WTC11 (cell line): ENCODE measurements at regions not wholly inside any gene's neighbourhood (a gene's known extent, or its start where the extent isn't known, plus 50 kb on each side); places are given as distances from the start of the nearest gene placed in this dataset.

ENCODE experiments used
- ATAC-seq: fragments of 200-7000 bp; cut with Tn5 transposase; 2 replicates; pipeline ENCODE4 v1.10.0; 2021; ENCODE audit warnings: mild to moderate bottlenecking, moderate library complexity
- CTCF ChIA-PET: fragments of 300-600 bp; sonication (Branson Sonifier 250); formaldehyde crosslinking; loops from one replicate; lab custom pipeline; 2021; ENCODE audit warnings: antibody characterized with exemption; lab: Charles Lee
- POLR2A ChIA-PET: fragments of 350-600 bp; sonication (Branson Sonifier 250); formaldehyde crosslinking; loops from one replicate; lab custom pipeline; 2021; ENCODE audit warnings: antibody characterized with exemption; lab: Charles Lee
- DNase-seq: peaks from one replicate; pipeline ENCODE4 v3.0.0; 2021; ENCODE audit warnings: low spot score
- H3K27ac Mint-ChIP-seq: 2 replicates; pipeline ENCODE4 v1.8.0; 2021; ENCODE audit warnings: mixed read lengths
- H3K27me3 Mint-ChIP-seq: 2 replicates; pipeline ENCODE4 v1.8.0; 2021; ENCODE audit warnings: low read depth, mild to moderate bottlenecking, moderate library complexity, mixed read lengths
- H3K36me3 Mint-ChIP-seq: 2 replicates; pipeline ENCODE4 v1.8.0; 2021; ENCODE audit warnings: mixed read lengths
- H3K4me1 Mint-ChIP-seq: 2 replicates; pipeline ENCODE4 v1.8.0; 2022; ENCODE audit warnings: mixed read lengths
- H3K4me3 Mint-ChIP-seq: 2 replicates; pipeline ENCODE4 v1.8.0; 2021; ENCODE audit warnings: mild to moderate bottlenecking, moderate library complexity, mixed read lengths
- H3K9me3 Mint-ChIP-seq: 2 replicates; pipeline ENCODE4 v1.8.0; 2021; ENCODE audit warnings: mixed read lengths
- ETV6 ChIP-seq: sonication (generic); formaldehyde crosslinking; IDR thresholded peaks from 2 replicates; pipeline ENCODE4 v1.8.1; 2022; ENCODE audit warnings: mild to moderate bottlenecking, missing genetic modification reagents
- GTF2I ChIP-seq: fragments of 250-450 bp; sonication (Bioruptor Pico); conservative IDR thresholded peaks from 2 replicates; pipeline ENCODE4 v1.4.0; 2021; ENCODE audit warnings: mild to moderate bottlenecking
- JAZF1 ChIP-seq: fragments of 250-450 bp; sonication (Bioruptor Pico); IDR thresholded peaks from 2 replicates; pipeline ENCODE4 v1.9.0; 2021; ENCODE audit warnings: moderate library complexity, mild to moderate bottlenecking, inconsistent platforms
- MYBL2 ChIP-seq: sonication (generic); formaldehyde crosslinking; IDR thresholded peaks from 2 replicates; pipeline ENCODE4 v1.8.1; 2023; ENCODE audit warnings: mild to moderate bottlenecking, moderate library complexity, missing genetic modification reagents
- NFE2L1 ChIP-seq: sonication (generic); formaldehyde crosslinking; IDR thresholded peaks from 2 replicates; pipeline ENCODE4 v1.8.1; 2023; ENCODE audit warnings: missing genetic modification reagents
- NR2C2 ChIP-seq: sonication (generic); formaldehyde crosslinking; IDR thresholded peaks from 2 replicates; pipeline ENCODE4 v1.8.0; 2022; ENCODE audit warnings: mild to moderate bottlenecking, missing genetic modification reagents
- NR3C1 ChIP-seq: sonication (generic); formaldehyde crosslinking; conservative IDR thresholded peaks from 2 replicates; pipeline ENCODE4 v1.8.1; 2023; ENCODE audit warnings: low read depth, mild to moderate bottlenecking, missing genetic modification reagents
- SMAD3 ChIP-seq: sonication (generic); formaldehyde crosslinking; IDR thresholded peaks from 2 replicates; pipeline ENCODE4 v1.8.0; 2022; ENCODE audit warnings: missing genetic modification reagents, mild to moderate bottlenecking, borderline replicate concordance
- TEAD1 ChIP-seq: sonication (generic); formaldehyde crosslinking; IDR thresholded peaks from 2 replicates; pipeline ENCODE4 v1.8.0; 2022; ENCODE audit warnings: mild to moderate bottlenecking, missing genetic modification reagents
- TEAD4 ChIP-seq: sonication (generic); formaldehyde crosslinking; IDR thresholded peaks from 2 replicates; pipeline ENCODE4 v1.8.0; 2022; ENCODE audit warnings: mild to moderate bottlenecking, missing genetic modification reagents
- ZBTB21 ChIP-seq: sonication (generic); formaldehyde crosslinking; IDR thresholded peaks from 2 replicates; pipeline ENCODE4 v1.8.1; 2023; ENCODE audit warnings: mild to moderate bottlenecking, missing genetic modification reagents, borderline replicate concordance
- ZMAT4 ChIP-seq: fragments of 250-450 bp; sonication (Bioruptor Pico); IDR thresholded peaks from 2 replicates; pipeline ENCODE4 v1.9.0; 2021; ENCODE audit warnings: mild to moderate bottlenecking
- ZNF121 ChIP-seq: sonication (generic); formaldehyde crosslinking; IDR thresholded peaks from 2 replicates; pipeline ENCODE4 v1.8.0; 2023; ENCODE audit warnings: missing genetic modification reagents
- ZNF263 ChIP-seq: sonication (generic); formaldehyde crosslinking; IDR thresholded peaks from 2 replicates; pipeline ENCODE4 v1.8.1; 2022; ENCODE audit warnings: low read depth, mild to moderate bottlenecking, moderate library complexity, missing genetic modification reagents
- ZNF396 ChIP-seq: fragments of 250-450 bp; sonication (Bioruptor Pico); IDR thresholded peaks from 2 replicates; pipeline ENCODE4 v1.8.0; 2021; ENCODE audit warnings: mild to moderate bottlenecking, moderate library complexity, borderline replicate concordance
- ZSCAN18 ChIP-seq: fragments of 250-450 bp; sonication (Bioruptor Pico); IDR thresholded peaks from 2 replicates; pipeline ENCODE4 v2.1.2; 2022; ENCODE audit warnings: mild to moderate bottlenecking, moderate library complexity
- TF ChIP-seq, protein P1 (sequence below): sonication (generic); formaldehyde crosslinking; IDR thresholded peaks from 2 replicates; pipeline ENCODE4 v1.8.0; 2022; ENCODE audit warnings: mild to moderate bottlenecking, missing genetic modification reagents
- TF ChIP-seq, protein P2 (sequence below): sonication (generic); formaldehyde crosslinking; IDR thresholded peaks from 2 replicates; pipeline ENCODE4 v1.8.0; 2022; ENCODE audit warnings: mild to moderate bottlenecking, missing genetic modification reagents
- TF ChIP-seq, protein P3 (sequence below): fragments of 200-600 bp; IDR thresholded peaks from 2 replicates; pipeline ENCODE4 v1.8.0; 2022; ENCODE audit warnings: antibody characterized with exemption
- TF ChIP-seq, protein P4 (sequence below): fragments of 250-450 bp; sonication (Bioruptor Pico); IDR thresholded peaks from 2 replicates; pipeline ENCODE4 v1.9.0; 2021; ENCODE audit warnings: mild to moderate bottlenecking

DNA sequence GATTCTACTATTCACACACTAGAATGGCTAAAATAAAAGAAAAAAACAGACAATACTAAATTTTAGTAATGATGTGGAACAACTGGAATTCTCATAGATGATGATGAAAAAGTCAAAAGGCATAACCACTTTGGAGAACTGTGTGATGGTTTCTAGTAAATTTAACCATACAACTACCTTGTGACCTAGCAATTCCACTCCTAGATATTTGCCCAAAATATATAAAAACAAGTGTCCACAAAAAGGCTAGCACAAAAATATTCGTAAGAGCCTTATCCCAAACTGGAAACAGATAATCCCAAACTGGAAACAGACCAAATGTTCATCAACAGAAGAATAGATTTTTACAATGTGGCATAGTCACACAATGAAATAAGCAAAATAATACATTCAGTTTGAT is 67.9 kb upstream of the PGBD5 start:
- Mint-ChIP-seq H3K4me1 (0 out of 2 replicates have a peak, but pooled peaks cover 3% of the 10 kb centered on the region), H3K9me3 (peaks cover 8% of the 10 kb centered on the region)

DNA sequence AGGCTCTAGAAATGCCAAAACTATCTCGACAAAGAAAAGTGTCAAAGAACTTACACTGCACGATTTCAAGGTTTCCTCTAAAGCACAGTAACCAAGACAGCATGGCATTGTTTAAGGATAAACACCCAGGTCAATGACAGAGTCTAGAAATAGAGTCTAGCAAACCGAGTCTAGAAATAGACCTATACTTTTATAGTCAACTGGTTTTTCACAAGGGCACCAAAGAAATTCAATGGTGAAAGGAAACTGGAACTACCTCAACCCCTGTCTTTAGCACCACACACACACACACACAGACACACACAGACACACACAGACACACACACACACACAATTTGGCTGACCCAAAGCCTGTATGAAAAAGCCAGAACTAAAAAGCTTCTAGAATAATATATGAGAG is 67.1 kb upstream of the PGBD5 start:
- Mint-ChIP-seq H3K27me3 (peaks cover 17% of the 10 kb centered on the region; the same call in 1 of the 2 replicates), H3K9me3 (peaks cover under 1% of the 10 kb centered on the region), H3K36me3 (no peaks in the 10 kb centered on the region), H3K27ac (no peak overlapping the region)
- no peak for ATAC-seq
- CTCF ChIA-PET = no interaction called here
- TF ChIP-seq TEAD1 (CRISPR knock-in tag) (no peak), NR3C1 (CRISPR knock-in tag) (no peak), ZMAT4 (CRISPR knock-in tag) (no peak), GTF2I (no peak), SMAD3 (CRISPR knock-in tag) (no peak), JAZF1 (CRISPR knock-in tag) (no peak), TEAD4 (CRISPR knock-in tag) (no peak), ZNF396 (CRISPR knock-in tag) (no peak), ETV6 (CRISPR knock-in tag) (no peak), ZBTB21 (CRISPR knock-in tag) (no peak), MYBL2 (CRISPR knock-in tag) (no peak), ZNF121 (CRISPR knock-in tag) (no peak)
- TF ChIP-seq, protein P1, sequence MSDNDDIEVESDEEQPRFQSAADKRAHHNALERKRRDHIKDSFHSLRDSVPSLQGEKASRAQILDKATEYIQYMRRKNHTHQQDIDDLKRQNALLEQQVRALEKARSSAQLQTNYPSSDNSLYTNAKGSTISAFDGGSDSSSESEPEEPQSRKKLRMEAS = no peak
- TF ChIP-seq, protein P2, sequence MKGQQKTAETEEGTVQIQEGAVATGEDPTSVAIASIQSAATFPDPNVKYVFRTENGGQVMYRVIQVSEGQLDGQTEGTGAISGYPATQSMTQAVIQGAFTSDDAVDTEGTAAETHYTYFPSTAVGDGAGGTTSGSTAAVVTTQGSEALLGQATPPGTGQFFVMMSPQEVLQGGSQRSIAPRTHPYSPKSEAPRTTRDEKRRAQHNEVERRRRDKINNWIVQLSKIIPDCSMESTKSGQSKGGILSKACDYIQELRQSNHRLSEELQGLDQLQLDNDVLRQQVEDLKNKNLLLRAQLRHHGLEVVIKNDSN = no peak
- TF ChIP-seq, protein P3, sequence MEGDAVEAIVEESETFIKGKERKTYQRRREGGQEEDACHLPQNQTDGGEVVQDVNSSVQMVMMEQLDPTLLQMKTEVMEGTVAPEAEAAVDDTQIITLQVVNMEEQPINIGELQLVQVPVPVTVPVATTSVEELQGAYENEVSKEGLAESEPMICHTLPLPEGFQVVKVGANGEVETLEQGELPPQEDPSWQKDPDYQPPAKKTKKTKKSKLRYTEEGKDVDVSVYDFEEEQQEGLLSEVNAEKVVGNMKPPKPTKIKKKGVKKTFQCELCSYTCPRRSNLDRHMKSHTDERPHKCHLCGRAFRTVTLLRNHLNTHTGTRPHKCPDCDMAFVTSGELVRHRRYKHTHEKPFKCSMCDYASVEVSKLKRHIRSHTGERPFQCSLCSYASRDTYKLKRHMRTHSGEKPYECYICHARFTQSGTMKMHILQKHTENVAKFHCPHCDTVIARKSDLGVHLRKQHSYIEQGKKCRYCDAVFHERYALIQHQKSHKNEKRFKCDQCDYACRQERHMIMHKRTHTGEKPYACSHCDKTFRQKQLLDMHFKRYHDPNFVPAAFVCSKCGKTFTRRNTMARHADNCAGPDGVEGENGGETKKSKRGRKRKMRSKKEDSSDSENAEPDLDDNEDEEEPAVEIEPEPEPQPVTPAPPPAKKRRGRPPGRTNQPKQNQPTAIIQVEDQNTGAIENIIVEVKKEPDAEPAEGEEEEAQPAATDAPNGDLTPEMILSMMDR = no peak
- TF ChIP-seq, all 79 proteins: peak for 0
- Mint-ChIP-seq H3K4me1 (0 out of 2 replicates have a peak, but pooled peaks cover 3% of the 10 kb centered on the region), H3K4me3 (no peak overlapping the region)
- no peak for DNase-seq
- POLR2A ChIA-PET = no interaction called here

More for the DNA sequence above, 67.9 kb upstream of the PGBD5 start:
- no peak for TF ChIP-seq ZNF263 (CRISPR knock-in tag)
- Mint-ChIP-seq H3K4me3 (no peak overlapping the region), H3K27me3 (peaks cover 17% of the 10 kb centered on the region; the same call in 1 of the 2 replicates), H3K36me3 (peaks cover 4% of the 10 kb centered on the region; the same call in 1 of the 2 replicates), H3K27ac (no peak overlapping the region)
- DNase-seq (no peak), ATAC-seq (no peak)
- CTCF ChIA-PET = no interaction called here
- POLR2A ChIA-PET = no interaction called here

- H3K36me3 Mint-ChIP-seq = no peaks in the 10 kb centered on the region
- H3K4me1 Mint-ChIP-seq = no peaks in the 10 kb centered on the region
- H3K27me3 Mint-ChIP-seq = peaks cover 10% of the 10 kb centered on the region; the same call in 1 of the 2 replicates
- no peak overlapping the region for H3K4me3 Mint-ChIP-seq
- no peaks in the 10 kb centered on the region for H3K9me3 Mint-ChIP-seq
- no peak for ATAC-seq
- DNase-seq = no peak
- POLR2A ChIA-PET = no interaction called here
- TF ChIP-seq ZSCAN18 (CRISPR knock-in tag) = no peak
- TF ChIP-seq TEAD1 (CRISPR knock-in tag) = no peak
- TF ChIP-seq, protein P4, sequence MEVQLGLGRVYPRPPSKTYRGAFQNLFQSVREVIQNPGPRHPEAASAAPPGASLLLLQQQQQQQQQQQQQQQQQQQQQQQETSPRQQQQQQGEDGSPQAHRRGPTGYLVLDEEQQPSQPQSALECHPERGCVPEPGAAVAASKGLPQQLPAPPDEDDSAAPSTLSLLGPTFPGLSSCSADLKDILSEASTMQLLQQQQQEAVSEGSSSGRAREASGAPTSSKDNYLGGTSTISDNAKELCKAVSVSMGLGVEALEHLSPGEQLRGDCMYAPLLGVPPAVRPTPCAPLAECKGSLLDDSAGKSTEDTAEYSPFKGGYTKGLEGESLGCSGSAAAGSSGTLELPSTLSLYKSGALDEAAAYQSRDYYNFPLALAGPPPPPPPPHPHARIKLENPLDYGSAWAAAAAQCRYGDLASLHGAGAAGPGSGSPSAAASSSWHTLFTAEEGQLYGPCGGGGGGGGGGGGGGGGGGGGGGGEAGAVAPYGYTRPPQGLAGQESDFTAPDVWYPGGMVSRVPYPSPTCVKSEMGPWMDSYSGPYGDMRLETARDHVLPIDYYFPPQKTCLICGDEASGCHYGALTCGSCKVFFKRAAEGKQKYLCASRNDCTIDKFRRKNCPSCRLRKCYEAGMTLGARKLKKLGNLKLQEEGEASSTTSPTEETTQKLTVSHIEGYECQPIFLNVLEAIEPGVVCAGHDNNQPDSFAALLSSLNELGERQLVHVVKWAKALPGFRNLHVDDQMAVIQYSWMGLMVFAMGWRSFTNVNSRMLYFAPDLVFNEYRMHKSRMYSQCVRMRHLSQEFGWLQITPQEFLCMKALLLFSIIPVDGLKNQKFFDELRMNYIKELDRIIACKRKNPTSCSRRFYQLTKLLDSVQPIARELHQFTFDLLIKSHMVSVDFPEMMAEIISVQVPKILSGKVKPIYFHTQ (CRISPR knock-in tag) = no peak
- no peak for TF ChIP-seq NR2C2 (CRISPR knock-in tag)
- no peak for TF ChIP-seq NFE2L1 (CRISPR knock-in tag)
- H3K27ac Mint-ChIP-seq = no peak overlapping the region
- CTCF ChIA-PET = no interaction called here
Observed at GRCh38 chr1:230490436-230490835, 64.3 kb upstream of the PGBD5 start.
